RCC 7860 (cell line): ENCODE measurements at regions not wholly inside any gene's neighbourhood (a gene's known extent, or its start where the extent isn't known, plus 50 kb on each side); places are given as distances from the start of the nearest gene placed in this dataset.
"Not testable (repeated sequence)": the region's sequence is repeated elsewhere in the genome, so short reads cannot be mapped to it uniquely, and the experiment has no call there.

Source experiments
- DNase-seq: peaks from one replicate; pipeline ENCODE4 v3.0.0-alpha.2; 2015; ENCODE audit warnings: low spot score
- FAIRE-seq: peaks from 2 replicates; lab custom pipeline; 2012; peaks lifted over from hg19 to GRCh38; lab: Jason Lieb, UNC

GRCh38 chr16:73116576-73116975, 68.6 kb upstream of the ZFHX3 start:
- DNase-seq (no peak), FAIRE-seq (no peak)

- FAIRE-seq: no peak
- DNase-seq: no peak
Measured at GRCh38 chr16:73113336-73113735, 65.4 kb upstream of the ZFHX3 start.

GRCh38 chr16:73108195-73108963, 60.5 kb upstream of the ZFHX3 start:
- DNase-seq (no peak), FAIRE-seq (no peak)

GRCh38 chr16:73107371-73107770, 59.4 kb upstream of the ZFHX3 start:
- no peak for FAIRE-seq

GRCh38 chr16:73106329-73107034, 58.6 kb upstream of the ZFHX3 start:
- no peak for FAIRE-seq

More at GRCh38 chr16:73107371-73107770, 59.4 kb upstream of the ZFHX3 start:
- DNase-seq: no peak

GRCh38 chr16:73101568-73101967, 53.6 kb upstream of the ZFHX3 start:
- DNase-seq: no peak
- no peak for FAIRE-seq

More at GRCh38 chr16:73106329-73107034, 58.6 kb upstream of the ZFHX3 start:
- no peak for DNase-seq

- not testable (repeated sequence) for DNase-seq, FAIRE-seq
Measured at GRCh38 chr16:73099601-73100000, 51.7 kb upstream of the ZFHX3 start.
